ENCODE measurements at regions not wholly inside any gene's neighbourhood (a gene's known extent, or its start where the extent isn't known, plus 50 kb on each side); places are given as distances from the start of the nearest gene placed in this dataset.

DNA sequence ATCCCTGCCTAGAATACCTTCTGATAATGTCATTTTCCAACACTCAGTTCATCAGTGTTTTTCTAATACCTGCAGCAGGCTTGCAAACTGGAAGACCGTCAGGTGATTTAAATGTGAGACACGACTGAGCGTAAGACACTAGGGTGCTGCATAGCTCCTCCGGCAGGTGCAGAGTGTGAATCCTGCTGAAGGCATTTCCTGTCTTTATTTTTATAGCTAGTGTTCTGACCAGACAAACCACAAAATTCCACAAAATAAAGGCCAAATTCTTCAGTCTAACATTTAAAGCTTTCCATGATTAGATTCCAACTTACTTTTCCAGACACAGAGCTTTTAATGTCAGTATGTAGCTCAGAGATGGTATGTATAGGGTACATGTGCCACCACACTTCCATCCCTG is 70.7 kb downstream of the BBS10 start:
- no peaks in the 10 kb centered on the region for H3K27me3 ChIP-seq (ENCODE audit: low read depth)
- H3K4me1 ChIP-seq, result peaks cover 23% of the 10 kb centered on the region
- no peak for ATAC-seq
- H3K9me3 ChIP-seq, result no peaks in the 10 kb centered on the region
- TF ChIP-seq CTCF (IDR thresholded peaks at IDR 0.05), result no peak
- no peak overlapping the region for H3K27ac ChIP-seq
- DNase-seq, result no peak
- H3K36me3 ChIP-seq, result no peaks in the 10 kb centered on the region
- H3K4me3 ChIP-seq, result no peak overlapping the region
- intact Hi-C loops (cut with DNase I), result no loop called here

DNA sequence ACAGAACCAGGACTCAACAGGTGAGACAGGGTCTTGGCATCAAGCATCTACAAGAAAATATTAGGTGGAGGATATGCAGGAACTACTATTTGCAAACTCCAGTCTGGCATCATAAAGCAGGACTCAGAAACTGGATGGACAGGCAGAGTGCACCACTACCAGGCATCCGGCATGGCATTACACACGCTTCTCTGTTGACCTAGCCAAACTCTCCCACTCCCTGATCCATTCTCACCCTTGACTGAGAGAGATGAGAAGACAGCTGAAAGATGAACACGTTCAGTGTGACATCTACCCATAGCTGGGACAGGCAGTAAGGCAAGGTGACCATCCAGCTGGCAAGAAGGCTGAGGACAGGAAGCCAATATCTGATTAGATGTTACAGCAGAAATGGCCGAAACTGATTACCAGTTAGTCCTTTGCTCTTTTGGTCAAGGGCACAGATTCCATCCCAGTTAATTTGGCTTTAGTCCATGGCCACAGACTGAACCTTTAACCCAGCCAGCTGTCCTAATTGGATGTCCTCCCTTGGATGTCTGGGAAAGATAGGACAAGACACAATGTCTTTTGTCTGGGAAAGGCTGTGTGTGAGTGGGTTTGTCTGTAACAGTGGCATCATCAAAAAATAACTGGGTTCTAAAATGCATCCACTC is 71.6 kb downstream of the BBS10 start:
- Histone ChIP-seq H3K4me3 (no peak overlapping the region), H3K36me3 (no peaks in the 10 kb centered on the region), H3K27ac (peak overlapping the region; percentile 9), H3K9me3 (no peaks in the 10 kb centered on the region), H3K4me1 (peaks cover 23% of the 10 kb centered on the region), H3K27me3 (ENCODE audit: low read depth) (no peaks in the 10 kb centered on the region)
- DNase-seq, result no peak
- ATAC-seq, result peak; percentile 45 to 72
- TF ChIP-seq CTCF (IDR thresholded peaks at IDR 0.05), result no peak
- intact Hi-C loops (cut with DNase I), result no loop called here

GRCh38 chr12:76275511-76276093 is 72.6 kb downstream of the BBS10 start:
- Histone ChIP-seq H3K4me1 (peaks cover 23% of the 10 kb centered on the region), H3K27ac (no peak overlapping the region), H3K4me3 (no peak overlapping the region), H3K36me3 (no peaks in the 10 kb centered on the region), H3K9me3 (no peaks in the 10 kb centered on the region), H3K27me3 (ENCODE audit: low read depth) (no peaks in the 10 kb centered on the region)
- no peak for TF ChIP-seq CTCF (IDR thresholded peaks at IDR 0.05)
- intact Hi-C loops (cut with DNase I), result no loop called here
- peak in 1 of 2 donors; percentile 17 for ATAC-seq
- DNase-seq, result no peak

DNA sequence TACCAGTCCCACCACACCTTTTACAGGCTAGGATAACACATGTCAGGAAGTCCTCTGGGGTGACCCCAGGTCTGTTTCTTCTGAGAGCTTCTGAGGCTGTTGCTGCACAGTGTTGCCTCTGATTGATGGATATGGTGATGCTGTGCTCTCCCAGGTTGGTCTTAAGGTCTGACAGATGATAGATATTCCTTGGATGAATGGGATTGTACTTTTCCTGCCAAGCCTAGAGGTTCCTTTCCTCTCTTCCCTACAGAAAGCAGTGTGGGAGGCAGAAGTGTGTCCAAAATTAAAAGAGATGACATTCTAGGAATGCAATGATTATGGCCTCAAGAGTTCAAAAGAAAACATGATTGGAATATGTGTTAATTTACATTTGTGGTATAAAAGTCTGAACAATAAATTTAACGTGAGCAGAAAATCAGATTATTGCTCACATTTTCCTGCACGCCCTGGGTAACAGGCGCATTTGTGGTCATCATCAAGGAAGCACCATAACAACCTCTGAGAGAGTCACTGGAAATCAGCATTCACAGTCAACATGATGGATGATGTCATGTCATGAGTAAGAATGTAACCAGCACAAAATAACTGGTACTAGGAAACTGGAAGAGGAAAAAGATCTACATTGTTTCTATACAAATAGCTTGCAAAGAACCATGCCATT is 73.7 kb downstream of the BBS10 start:
- H3K36me3 ChIP-seq, result no peaks in the 10 kb centered on the region
- peaks cover 23% of the 10 kb centered on the region for H3K4me1 ChIP-seq
- H3K9me3 ChIP-seq, result no peaks in the 10 kb centered on the region
- no peak overlapping the region for H3K4me3 ChIP-seq
- intact Hi-C loops (cut with DNase I), result no loop called here
- no peak overlapping the region for H3K27ac ChIP-seq
- DNase-seq (no peak), ATAC-seq (no peak)
- no peaks in the 10 kb centered on the region for H3K27me3 ChIP-seq (ENCODE audit: low read depth)
- no peak for TF ChIP-seq CTCF (IDR thresholded peaks at IDR 0.05)

GRCh38 chr12:76272287-76272686 is 75.9 kb downstream of the BBS10 start:
- no peak for TF ChIP-seq CTCF (IDR thresholded peaks at IDR 0.05)
- intact Hi-C loops (cut with DNase I), result no loop called here
- no peak overlapping the region for H3K27ac ChIP-seq
- H3K9me3 ChIP-seq, result no peaks in the 10 kb centered on the region
- no peak overlapping the region for H3K4me3 ChIP-seq
- peaks cover 24% of the 10 kb centered on the region for H3K4me1 ChIP-seq
- H3K27me3 ChIP-seq (ENCODE audit: low read depth), result no peaks in the 10 kb centered on the region
- no peak for ATAC-seq
- DNase-seq, result no peak
- H3K36me3 ChIP-seq, result no peaks in the 10 kb centered on the region
